ENCODE measurements at regions not wholly inside any gene's neighbourhood (a gene's known extent, or its start where the extent isn't known, plus 50 kb on each side); places are given as distances from the start of the nearest gene placed in this dataset.

DNA sequence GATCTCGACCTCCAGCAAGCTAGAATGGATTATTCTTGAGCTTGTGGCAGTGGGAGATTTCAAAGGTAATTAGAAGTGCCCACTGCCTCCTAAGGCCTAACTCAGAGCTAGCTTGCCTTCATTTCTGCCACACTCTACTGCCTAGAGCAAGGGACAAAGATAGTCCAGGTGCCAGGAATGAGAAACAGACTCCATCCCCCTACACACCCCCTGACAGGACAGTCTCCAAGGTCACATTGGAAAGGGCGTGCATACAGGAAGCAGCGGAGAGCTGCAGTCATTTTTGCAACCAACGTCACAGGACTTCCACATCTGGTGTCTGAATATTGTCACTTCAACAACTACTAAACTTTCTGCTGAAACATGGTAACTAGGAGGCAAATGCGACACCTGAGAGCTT lies 101.0 kb upstream of the SH3BP4 start:
- Histone ChIP-seq H2AFZ (ENCODE audit: low read length) (no peak overlapping the region), H3K56ac (replicated peaks; ENCODE audit: insufficient read length, low read depth, low read length) (no peak overlapping the region), H3K4me2 (ENCODE audit: insufficient read depth in 1 of 2, low read depth in 2 of 2, low read length in 2 of 2) (no peak overlapping the region), H3K4ac (replicated peaks; ENCODE audit: insufficient read length, low read depth, low read length) (no peak overlapping the region), H4K8ac (ENCODE audit: extremely low read depth, insufficient read depth, low read length) (no peak overlapping the region), H3K14ac (ENCODE audit: insufficient read length) (no peak overlapping the region), H3K18ac (ENCODE audit: extremely low read depth, low read length) (no peak overlapping the region), H3K23me2 (ENCODE audit: low read depth, low read length) (no peaks in the 10 kb centered on the region; the same call in 1 of the 2 replicates), H3K36me3 (ENCODE audit: control insufficient read depth in 2 of 4, insufficient read depth in 4 of 4, low read length in 3 of 4) (no peaks in the 10 kb centered on the region), H3K23ac (ENCODE audit: insufficient read length) (no peak overlapping the region), H3K4me1 (replicated peaks in 1 of 4; ENCODE audit: control insufficient read depth in 3 of 4, insufficient read depth in 4 of 4, low read length in 3 of 4) (no peaks in the 10 kb centered on the region; a peak in 1 of 7 replicates), H2BK15ac (ENCODE audit: low read length) (no peak overlapping the region), H4K5ac (ENCODE audit: insufficient read length, low read depth, low read length) (no peak overlapping the region), H2BK5ac (ENCODE audit: low read depth, low read length) (no peak overlapping the region), H3K79me2 (ENCODE audit: control insufficient read depth in 1 of 2, insufficient read depth in 2 of 2, low read length in 2 of 2) (no peaks in the 10 kb centered on the region), H2BK120ac (replicated peaks; ENCODE audit: low read depth, low read length) (no peak overlapping the region), H3K9me3 (ENCODE audit: insufficient read depth in 2 of 2, low read depth in 1 of 2, low read length in 1 of 2) (peaks cover 0 to 3% of the 10 kb centered on the region in 2 experiments; a peak in 1 of 4 replicates), H3K9ac (replicated peaks in 1 of 4; ENCODE audit: extremely low read depth in 1 of 4, low read depth in 3 of 4, low read length in 3 of 4) (no peak overlapping the region), H2BK12ac (ENCODE audit: low read depth, low read length) (no peak overlapping the region), H3K4me3 (ENCODE audit: extremely low read depth in 1 of 4, insufficient read depth in 2 of 4, low read depth in 3 of 4, low read length in 4 of 4) (no peak overlapping the region), H4K20me1 (replicated peaks in 1 of 2; ENCODE audit: control insufficient read depth in 1 of 2, insufficient read depth in 2 of 2, low read length in 2 of 2) (no peaks in the 10 kb centered on the region), H3K27ac (ENCODE audit: low read depth, low read length) (no peak overlapping the region), H3K79me1 (ENCODE audit: low read depth, low read length) (no peaks in the 10 kb centered on the region; the same call in 1 of the 2 replicates), H2BK20ac (ENCODE audit: low read length) (no peak overlapping the region), H4K91ac (replicated peaks; ENCODE audit: insufficient read length, low read length) (no peak overlapping the region), H2AK5ac (ENCODE audit: low read depth, low read length) (no peak overlapping the region), H3K27me3 (replicated peaks in 1 of 4; ENCODE audit: control insufficient read depth in 3 of 4, extremely low read depth in 1 of 4, insufficient read depth in 3 of 4, low read length in 3 of 4) (no peaks in the 10 kb centered on the region)
- 83% methylated on average over 5 of the region's 5 CpGs; no CpG with 5 or more reads in 1 of the 2 experiments for WGBS, 2 experiments (ENCODE audit: extremely low coverage in 1 of 2, insufficient coverage in 1 of 2, insufficient read length in 1 of 2, insufficient replicate concordance in 2 of 2, low coverage in 1 of 2, low lambda C conversion rate in 2 of 2, missing lambda C conversion rate in 1 of 2)
- no peak for FAIRE-seq
- POLR2A ChIA-PET (ENCODE audit: partially characterized antibody): no interaction called here
- no peak for TF ChIP-seq HDAC6 (IDR thresholded peaks at IDR 0.05; ENCODE audit: low read depth, low read length)
- CTCF ChIA-PET (ENCODE audit: partially characterized antibody): interaction anchor here (1.0 to 1.5 kb wide), 5 partner anchors 9 to 58 kb away, joined by 3 to 4 read pairs (median 3); no protein-coding TSS in a partner anchor
- no peak for DNase-seq (ENCODE audit: low read depth in 1 of 2, low spot score in 2 of 2)
